Calu3 (cell line): ENCODE measurements at regions not wholly inside any gene's neighbourhood (a gene's known extent, or its start where the extent isn't known, plus 50 kb on each side); places are given as distances from the start of the nearest gene placed in this dataset.

Experiments
- BruUV-seq: library from RNA; stranded (reverse); fragments of 400-500 nt; replicated peaks from 2 replicates; lab custom pipeline; 2021; lab: Mats Ljungman, UMichigan
- CTCF ChIA-PET: fragments of 300-600 bp; sonication (Branson Sonifier 250); formaldehyde crosslinking; loops from one replicate; lab custom pipeline; 2022; ENCODE audit warnings: antibody characterized with exemption; lab: Charles Lee
- DNase-seq: peaks from one replicate; pipeline ENCODE4 v3.0.0; 2022
- H3K27ac Mint-ChIP-seq: one replicate; pipeline ENCODE4 v1.8.0; 2022; ENCODE audit warnings: mixed read lengths; ENCODE audit not compliant: unreplicated experiment
- H3K27me3 Mint-ChIP-seq: one replicate; pipeline ENCODE4 v1.8.0; 2022; ENCODE audit warnings: mixed read lengths; ENCODE audit not compliant: unreplicated experiment
- H3K36me3 Mint-ChIP-seq: one replicate; pipeline ENCODE4 v1.8.0; 2022; ENCODE audit warnings: mild to moderate bottlenecking, moderate library complexity, mixed read lengths; ENCODE audit not compliant: insufficient read depth, unreplicated experiment
- H3K4me1 Mint-ChIP-seq: one replicate; pipeline ENCODE4 v1.8.0; 2022; ENCODE audit warnings: mild to moderate bottlenecking, low read depth, mixed read lengths; ENCODE audit not compliant: unreplicated experiment
- H3K4me3 Mint-ChIP-seq: one replicate; pipeline ENCODE4 v1.8.0; 2022; ENCODE audit warnings: mild to moderate bottlenecking, low read depth, moderate library complexity, mixed read lengths; ENCODE audit not compliant: unreplicated experiment
- H3K9me3 Mint-ChIP-seq: one replicate; pipeline ENCODE4 v1.8.0; 2022; ENCODE audit warnings: low read depth, mixed read lengths; ENCODE audit not compliant: unreplicated experiment
- intact Hi-C: fragments of 100-400 bp; cut with micrococcal nuclease; formaldehyde crosslinking; loops from one replicate; pipeline ENCODE4 v1.10.0; 2022; ENCODE audit not compliant: unreplicated experiment
- TF ChIP-seq, protein P1 (sequence below): fragments of 200-600 bp; IDR thresholded peaks from one replicate; pipeline ENCODE4 v1.8.0; 2022; ENCODE audit warnings: antibody characterized with exemption; ENCODE audit not compliant: unreplicated experiment

DNA sequence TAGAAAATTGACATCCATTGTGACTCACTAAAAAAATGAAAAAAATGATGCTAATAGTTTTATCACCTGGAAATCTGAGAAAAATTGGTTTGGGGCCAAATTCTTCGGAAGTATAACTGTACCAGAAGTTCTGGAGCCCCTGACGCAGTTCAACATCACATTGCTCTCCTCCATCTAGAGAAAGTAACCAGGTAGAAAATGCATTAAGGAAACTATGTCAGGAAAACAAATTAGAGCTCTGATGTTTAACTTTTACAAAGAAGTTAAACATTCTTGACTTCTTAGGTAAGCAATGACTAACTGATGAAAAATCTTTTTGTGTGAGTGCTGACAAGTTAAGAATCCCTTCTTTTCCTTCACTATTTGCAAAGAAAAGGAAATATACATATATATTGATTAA lies 61.1 kb upstream of the TMEM196 start:
- TF ChIP-seq, protein P1, sequence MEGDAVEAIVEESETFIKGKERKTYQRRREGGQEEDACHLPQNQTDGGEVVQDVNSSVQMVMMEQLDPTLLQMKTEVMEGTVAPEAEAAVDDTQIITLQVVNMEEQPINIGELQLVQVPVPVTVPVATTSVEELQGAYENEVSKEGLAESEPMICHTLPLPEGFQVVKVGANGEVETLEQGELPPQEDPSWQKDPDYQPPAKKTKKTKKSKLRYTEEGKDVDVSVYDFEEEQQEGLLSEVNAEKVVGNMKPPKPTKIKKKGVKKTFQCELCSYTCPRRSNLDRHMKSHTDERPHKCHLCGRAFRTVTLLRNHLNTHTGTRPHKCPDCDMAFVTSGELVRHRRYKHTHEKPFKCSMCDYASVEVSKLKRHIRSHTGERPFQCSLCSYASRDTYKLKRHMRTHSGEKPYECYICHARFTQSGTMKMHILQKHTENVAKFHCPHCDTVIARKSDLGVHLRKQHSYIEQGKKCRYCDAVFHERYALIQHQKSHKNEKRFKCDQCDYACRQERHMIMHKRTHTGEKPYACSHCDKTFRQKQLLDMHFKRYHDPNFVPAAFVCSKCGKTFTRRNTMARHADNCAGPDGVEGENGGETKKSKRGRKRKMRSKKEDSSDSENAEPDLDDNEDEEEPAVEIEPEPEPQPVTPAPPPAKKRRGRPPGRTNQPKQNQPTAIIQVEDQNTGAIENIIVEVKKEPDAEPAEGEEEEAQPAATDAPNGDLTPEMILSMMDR: no peak
- intact Hi-C loops: loop anchor here (2.0 kb wide), 1 partner anchor 64 kb away; no protein-coding TSS in a partner anchor
- DNase-seq: peak; percentile 59
- CTCF ChIA-PET: interaction anchor here (0.6 to 1.2 kb wide), 3 partner anchors 9 to 1463 kb away, joined by 3 to 4 read pairs (median 3); no protein-coding TSS in a partner anchor
- H3K4me3 Mint-ChIP-seq: no peak overlapping the region
- BruUV-seq: no TSS peak
- peaks cover 26% of the 10 kb centered on the region for H3K4me1 Mint-ChIP-seq
- no peaks in the 10 kb centered on the region for H3K27me3 Mint-ChIP-seq
- H3K27ac Mint-ChIP-seq: peak overlapping the region; percentile 0
- H3K9me3 Mint-ChIP-seq: no peaks in the 10 kb centered on the region
- no peaks in the 10 kb centered on the region for H3K36me3 Mint-ChIP-seq

DNA sequence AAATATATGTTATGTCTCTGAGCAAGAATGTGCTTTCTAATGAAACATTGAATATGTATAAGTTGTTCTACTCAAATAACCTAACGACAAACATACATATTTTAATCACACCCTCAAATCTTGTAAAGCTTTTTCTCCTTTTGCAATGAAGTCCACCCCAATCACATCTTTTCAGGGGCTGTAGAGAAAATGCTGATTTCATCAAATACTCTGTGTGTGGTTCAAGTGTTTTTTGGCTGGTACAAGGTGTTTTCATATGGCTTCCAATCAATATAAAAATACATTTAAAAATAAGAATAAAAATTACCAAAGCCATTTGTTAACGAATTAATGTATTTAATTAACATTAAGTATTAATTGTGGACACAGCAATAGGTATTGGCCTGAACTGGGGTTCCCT lies 57.2 kb upstream of the TMEM196 start:
- no peak overlapping the region for H3K4me3 Mint-ChIP-seq
- DNase-seq: no peak
- intact Hi-C loops: no loop called here
- H3K27me3 Mint-ChIP-seq: no peaks in the 10 kb centered on the region
- H3K27ac Mint-ChIP-seq: no peak overlapping the region
- no peaks in the 10 kb centered on the region for H3K36me3 Mint-ChIP-seq
- no TSS peak for BruUV-seq
- H3K4me1 Mint-ChIP-seq: peaks cover 26% of the 10 kb centered on the region
- TF ChIP-seq, protein P1: no peak
- CTCF ChIA-PET: no interaction called here
- H3K9me3 Mint-ChIP-seq: no peaks in the 10 kb centered on the region
